HG02623 (cell line): ENCODE measurements at regions not wholly inside any gene's neighbourhood (a gene's known extent, or its start where the extent isn't known, plus 50 kb on each side); places are given as distances from the start of the nearest gene placed in this dataset.

Source experiments
- ATAC-seq: cut with Tn5 transposase; IDR thresholded peaks from one replicate; pipeline ENCODE4 v1.9.1; 2021; ENCODE audit warnings: moderate library complexity; ENCODE audit not compliant: unreplicated experiment

- no peak for ATAC-seq
These were observed 52.8 kb downstream of the FAM43A start for GRCh38 chr3:194738254-194739093.

- ATAC-seq, result no peak
These were observed 54.0 kb downstream of the FAM43A start for GRCh38 chr3:194739498-194740284.

GRCh38 chr3:194740859-194741491 lies 55.3 kb downstream of the FAM43A start:
- no peak for ATAC-seq

GRCh38 chr3:194741916-194742315 lies 56.2 kb downstream of the FAM43A start:
- no peak for ATAC-seq

GRCh38 chr3:194744826-194745225 lies 59.1 kb downstream of the FAM43A start:
- ATAC-seq, result no peak

- no peak for ATAC-seq
These were observed 59.9 kb downstream of the FAM43A start for GRCh38 chr3:194745422-194746184.

GRCh38 chr3:194748225-194748624 lies 62.5 kb downstream of the FAM43A start:
- ATAC-seq, result no peak

GRCh38 chr3:194749631-194750490 lies 64.2 kb downstream of the FAM43A start:
- ATAC-seq, result no peak

- no peak for ATAC-seq
These were observed 64.8 kb downstream of the FAM43A start for GRCh38 chr3:194750491-194750828.

- ATAC-seq, result no peak
These were observed 70.2 kb downstream of the FAM43A start for GRCh38 chr3:194755671-194756459.

- no peak for ATAC-seq
These were observed 70.7 kb downstream of the FAM43A start for GRCh38 chr3:194756460-194756779.

GRCh38 chr3:194756791-194757325 lies 71.2 kb downstream of the FAM43A start:
- no peak for ATAC-seq

GRCh38 chr3:194757647-194758061 lies 72.0 kb downstream of the FAM43A start:
- no peak for ATAC-seq

GRCh38 chr3:194758716-194759115 lies 73.0 kb downstream of the FAM43A start:
- ATAC-seq, result no peak

GRCh38 chr3:194760494-194761137 lies 74.9 kb downstream of the FAM43A start:
- no peak for ATAC-seq

GRCh38 chr3:194761384-194761783 lies 75.7 kb downstream of the FAM43A start:
- ATAC-seq, result no peak

- ATAC-seq, result no peak
These were observed 81.2 kb downstream of the FAM43A start for GRCh38 chr3:194766845-194767244.

GRCh38 chr3:194767446-194768207 lies 81.9 kb downstream of the FAM43A start:
- no peak for ATAC-seq
